Retinal pigment epithelial cell (primary cell): ENCODE measurements at regions not wholly inside any gene's neighbourhood (a gene's known extent, or its start where the extent isn't known, plus 50 kb on each side); places are given as distances from the start of the nearest gene placed in this dataset.
A peak's percentile ranks its signal among the peaks of the same experiment; 100 is the strongest.

Source experiments
- DNase-seq: peaks from one replicate; pipeline ENCODE4 v3.0.0-alpha.2; 2010; ENCODE audit warnings: low read depth
- H3K4me3 ChIP-seq: 2 replicates; pipeline ENCODE4 v1.5.1; 2011; ENCODE audit warnings: mild to moderate bottlenecking, low read length, control low read depth, moderate library complexity
- CTCF ChIP-seq: conservative IDR thresholded peaks from 2 replicates; pipeline ENCODE4 v1.5.1; 2011; ENCODE audit warnings: low read depth, low read length, control low read depth, inconsistent platforms

DNA sequence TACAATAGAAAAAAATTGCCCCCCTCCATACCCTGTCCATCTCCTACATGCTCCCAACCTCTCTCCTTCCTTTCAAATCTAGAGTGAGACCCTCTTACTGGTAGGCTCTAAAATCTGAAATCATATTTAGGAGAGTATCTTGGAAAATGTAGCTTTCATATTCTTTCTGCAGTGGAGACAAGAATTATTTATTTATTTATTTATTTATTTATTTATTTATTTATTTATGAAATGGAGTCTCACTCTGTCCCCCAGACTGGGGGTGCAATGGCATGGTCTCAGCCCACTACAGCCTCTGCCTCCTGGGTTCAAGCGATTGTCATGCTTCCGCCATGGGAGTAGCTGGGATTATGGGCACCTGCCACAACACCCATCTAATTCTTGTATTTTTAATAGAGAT, 174.1 kb upstream of the MYO16 start:
- no peak overlapping the region for H3K4me3 ChIP-seq
- no peak for TF ChIP-seq CTCF
- DNase-seq, result no peak

DNA sequence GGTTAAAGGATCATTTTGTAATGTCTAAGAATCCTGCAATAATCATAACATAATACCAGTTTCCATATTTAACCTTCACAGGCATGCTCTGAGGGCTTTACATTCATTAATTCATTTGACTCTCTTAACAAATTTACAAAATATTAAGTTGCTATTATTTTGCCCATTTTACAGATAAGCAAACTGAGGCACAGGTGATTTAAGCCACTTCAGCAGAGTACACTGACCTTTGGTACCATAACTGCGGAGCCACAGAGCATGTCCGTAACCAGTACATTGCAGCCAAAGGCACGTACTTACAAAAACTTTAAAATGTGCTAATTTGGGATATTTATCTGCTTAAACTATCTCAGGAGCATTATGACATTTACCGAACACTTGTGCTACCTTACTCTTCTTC, 169.4 kb upstream of the MYO16 start:
- TF ChIP-seq CTCF, result no peak
- H3K4me3 ChIP-seq, result no peak overlapping the region
- no peak for DNase-seq

DNA sequence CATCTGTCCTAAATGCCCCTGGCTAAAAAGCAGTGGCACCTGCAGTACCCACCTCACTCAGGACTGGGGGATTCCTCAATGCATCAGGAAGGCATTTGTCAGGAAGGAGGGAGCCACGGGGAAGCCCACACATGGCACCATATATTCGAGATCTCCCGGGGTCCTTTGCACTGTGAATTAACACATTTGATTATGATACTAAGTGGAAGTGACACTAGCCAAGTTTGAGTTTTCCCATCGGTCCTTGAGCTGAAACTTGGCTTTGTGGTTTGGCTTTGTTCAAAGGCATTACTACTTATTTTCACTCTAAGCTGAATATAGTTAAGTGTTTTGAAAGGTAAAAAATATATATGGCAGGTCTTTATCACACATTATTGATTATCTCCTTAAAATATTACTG, 168.7 kb upstream of the MYO16 start:
- peak; percentile 53 for DNase-seq
- no peak overlapping the region for H3K4me3 ChIP-seq
- TF ChIP-seq CTCF, result no peak

DNA sequence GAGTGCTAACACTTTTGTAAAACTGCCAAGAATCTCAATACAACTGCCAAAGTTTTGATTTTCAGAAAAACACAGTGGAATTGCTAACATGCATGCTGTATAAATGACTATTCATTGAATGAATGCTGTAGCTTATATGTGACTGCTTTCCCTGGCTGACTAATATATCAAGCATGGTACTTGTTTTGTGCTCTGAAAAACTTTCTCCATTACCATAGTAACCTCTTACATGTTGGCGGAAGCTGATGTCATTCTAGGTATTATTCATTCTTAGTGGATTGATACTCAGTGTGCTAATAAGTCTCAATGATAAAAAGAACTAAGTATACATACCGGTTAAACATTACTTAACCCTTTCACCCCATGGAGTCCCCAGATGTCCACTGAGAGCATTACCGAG, 166.1 kb upstream of the MYO16 start:
- peak; percentile 97 for DNase-seq
- no peak overlapping the region for H3K4me3 ChIP-seq
- TF ChIP-seq CTCF, result no peak

DNA sequence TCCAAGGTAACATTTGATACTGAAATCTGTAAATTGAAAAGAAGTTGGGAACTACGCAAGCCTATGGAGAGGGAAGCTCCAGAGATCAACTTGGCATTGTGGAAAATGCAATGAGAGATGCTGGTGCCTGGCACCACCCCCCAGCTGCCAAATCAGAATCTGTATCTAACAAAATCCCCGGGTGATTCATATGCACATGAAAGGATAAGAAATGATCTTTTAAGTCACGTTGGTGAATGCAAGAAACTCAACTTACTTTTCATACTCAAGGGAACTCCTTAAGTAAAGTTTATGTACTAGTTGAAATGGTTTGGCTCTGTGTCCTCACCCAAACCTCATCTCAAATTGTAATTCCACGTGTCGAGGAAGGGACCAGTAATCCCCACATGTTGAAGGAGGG, 158.5 kb upstream of the MYO16 start:
- no peak overlapping the region for H3K4me3 ChIP-seq
- peak; percentile 81 for DNase-seq
- no peak for TF ChIP-seq CTCF

- no peak for DNase-seq
- TF ChIP-seq CTCF, result no peak
- no peak overlapping the region for H3K4me3 ChIP-seq
These were observed 154.2 kb upstream of the MYO16 start for GRCh38 chr13:108475181-108475580.

- no peak for TF ChIP-seq CTCF
- no peak overlapping the region for H3K4me3 ChIP-seq
- DNase-seq, result no peak
These were observed 152.0 kb upstream of the MYO16 start for GRCh38 chr13:108477376-108477775.
